Neural crest cell (in vitro differentiated cells): ENCODE measurements at regions not wholly inside any gene's neighbourhood (a gene's known extent, or its start where the extent isn't known, plus 50 kb on each side); places are given as distances from the start of the nearest gene placed in this dataset.

Experiments used
- DNase-seq: peaks from one replicate; pipeline ENCODE4 v3.0.0; 2021; ENCODE audit warnings: low read depth, mixed read lengths, low spot score
- H3K27ac Mint-ChIP-seq: one replicate; pipeline ENCODE4 v1.8.0; 2021; ENCODE audit warnings: mild to moderate bottlenecking, mixed read lengths; ENCODE audit not compliant: unreplicated experiment
- H3K27me3 Mint-ChIP-seq: 2 replicates; pipeline ENCODE4 v1.8.0; 2021; ENCODE audit warnings: low read depth, mild to moderate bottlenecking, mixed read lengths
- H3K36me3 Mint-ChIP-seq: 2 replicates; pipeline ENCODE4 v1.8.0; 2021; ENCODE audit warnings: low read depth, mild to moderate bottlenecking, mixed read lengths
- H3K4me1 Mint-ChIP-seq: 2 replicates; pipeline ENCODE4 v1.8.0; 2021; ENCODE audit warnings: mixed read lengths
- H3K4me3 Mint-ChIP-seq: one replicate; pipeline ENCODE4 v1.8.0; 2021; ENCODE audit warnings: mild to moderate bottlenecking, mixed read lengths
- H3K9me3 Mint-ChIP-seq: 2 replicates; pipeline ENCODE4 v1.8.0; 2021; ENCODE audit warnings: mixed read lengths
- CTCF ChIP-seq: fragments of 200-600 bp; sonication (generic); conservative IDR thresholded peaks from 2 replicates; pipeline ENCODE4 v1.5.0; 2021; ENCODE audit warnings: antibody characterized with exemption, mild to moderate bottlenecking

- no peak overlapping the region for H3K27ac Mint-ChIP-seq
- H3K4me3 Mint-ChIP-seq: no peak overlapping the region
- peaks cover 5% of the 10 kb centered on the region for H3K9me3 Mint-ChIP-seq
- no peaks in the 10 kb centered on the region for H3K36me3 Mint-ChIP-seq
- DNase-seq: no peak
- H3K4me1 Mint-ChIP-seq: no peaks in the 10 kb centered on the region
- H3K27me3 Mint-ChIP-seq: no peaks in the 10 kb centered on the region
- TF ChIP-seq CTCF: no peak
These were observed 137.6 kb upstream of the SPATS2L start for GRCh38 chr2:200168641-200169555.

GRCh38 chr2:200170221-200170620, 136.3 kb upstream of the SPATS2L start:
- H3K4me3 Mint-ChIP-seq: no peak overlapping the region
- DNase-seq: no peak
- no peak overlapping the region for H3K27ac Mint-ChIP-seq
- no peaks in the 10 kb centered on the region for H3K27me3 Mint-ChIP-seq
- no peaks in the 10 kb centered on the region for H3K4me1 Mint-ChIP-seq
- H3K36me3 Mint-ChIP-seq: no peaks in the 10 kb centered on the region
- peaks cover 5% of the 10 kb centered on the region for H3K9me3 Mint-ChIP-seq
- no peak for TF ChIP-seq CTCF

GRCh38 chr2:200171731-200172482, 134.6 kb upstream of the SPATS2L start:
- Mint-ChIP-seq H3K4me3 (no peak overlapping the region), H3K9me3 (peaks cover 8% of the 10 kb centered on the region), H3K27me3 (no peaks in the 10 kb centered on the region), H3K36me3 (no peaks in the 10 kb centered on the region), H3K27ac (no peak overlapping the region), H3K4me1 (no peaks in the 10 kb centered on the region)
- no peak for DNase-seq
- TF ChIP-seq CTCF: no peak

- TF ChIP-seq CTCF: no peak
- H3K36me3 Mint-ChIP-seq: no peaks in the 10 kb centered on the region
- no peaks in the 10 kb centered on the region for H3K4me1 Mint-ChIP-seq
- H3K27ac Mint-ChIP-seq: no peak overlapping the region
- no peak for DNase-seq
- no peaks in the 10 kb centered on the region for H3K27me3 Mint-ChIP-seq
- H3K9me3 Mint-ChIP-seq: peaks cover 8% of the 10 kb centered on the region
- H3K4me3 Mint-ChIP-seq: no peak overlapping the region
These were observed 134.0 kb upstream of the SPATS2L start for GRCh38 chr2:200172521-200172920.

GRCh38 chr2:200172944-200173581, 133.4 kb upstream of the SPATS2L start:
- DNase-seq: no peak
- Mint-ChIP-seq H3K27me3 (no peaks in the 10 kb centered on the region), H3K36me3 (no peaks in the 10 kb centered on the region), H3K27ac (no peak overlapping the region), H3K9me3 (peaks cover 8% of the 10 kb centered on the region), H3K4me1 (no peaks in the 10 kb centered on the region), H3K4me3 (no peak overlapping the region)
- TF ChIP-seq CTCF: no peak
